Inflammatory macrophage treated with lipopolysaccharide for 1 hour (primary cell): ENCODE measurements at regions not wholly inside any gene's neighbourhood (a gene's known extent, or its start where the extent isn't known, plus 50 kb on each side); places are given as distances from the start of the nearest gene placed in this dataset.
"Not testable (repeated sequence)": the region's sequence is repeated elsewhere in the genome, so short reads cannot be mapped to it uniquely, and the experiment has no call there.

Source experiments
- DNase-seq, 2 donors: peaks; one replicate each; pipeline ENCODE4 v3.0.0-alpha.2; 2020 to 2022

DNA sequence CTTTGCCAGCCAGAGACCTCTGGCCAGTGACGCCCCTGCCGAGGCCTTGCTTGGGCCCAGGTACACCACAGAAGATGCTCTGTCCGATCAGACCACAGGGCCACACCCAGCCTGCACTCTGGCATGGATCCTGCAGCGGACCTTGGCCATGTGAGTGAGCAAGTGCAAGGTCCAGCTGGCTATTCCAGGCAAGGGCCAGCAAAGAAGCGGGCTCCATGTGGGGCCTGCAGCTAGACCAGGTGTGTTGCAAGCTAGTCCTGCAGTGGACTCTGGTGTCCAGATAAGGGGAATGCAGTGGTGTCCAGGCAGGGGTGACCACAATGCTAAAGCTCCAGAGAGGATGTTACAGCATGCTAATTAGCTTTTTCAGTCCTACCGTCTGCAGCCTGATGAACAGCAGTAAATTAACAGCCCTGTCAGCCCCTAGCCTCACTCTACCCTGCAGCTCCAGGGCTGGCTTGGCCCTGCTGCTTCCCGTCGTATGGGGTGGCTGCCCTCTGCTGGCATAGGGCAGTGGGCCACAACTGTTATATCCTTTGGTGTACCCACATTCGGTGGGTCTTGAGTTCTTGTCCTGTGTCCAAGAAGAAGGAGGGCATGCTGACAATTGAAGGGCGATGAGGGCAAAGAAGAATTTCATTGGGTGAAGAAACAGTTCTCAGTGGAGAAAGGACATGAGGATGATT is 284.5 kb upstream of the POU5F2 start:
- DNase-seq, result no peak

DNA sequence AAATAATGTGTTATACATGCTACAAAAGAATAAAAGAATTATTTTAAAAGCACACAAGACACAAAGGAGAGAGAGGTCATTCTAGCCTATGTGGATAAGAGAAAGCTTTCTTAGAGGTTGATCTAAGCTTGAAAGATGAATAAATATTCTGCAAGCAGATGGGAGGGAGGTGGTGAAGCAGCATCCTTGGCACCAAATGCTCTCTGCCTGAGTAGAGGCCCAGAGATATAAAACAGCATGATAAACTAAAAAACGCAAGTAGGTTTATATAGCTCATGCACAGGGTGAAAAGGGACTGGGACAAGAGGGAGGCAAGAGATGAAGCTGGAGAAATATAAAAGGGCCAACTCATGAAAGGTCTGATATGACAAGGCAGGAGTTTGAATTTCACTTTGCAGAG is 283.2 kb upstream of the POU5F2 start:
- no peak for DNase-seq

- DNase-seq, result no peak
Observed at GRCh38 chr5:94024101-94024500, 282.7 kb upstream of the POU5F2 start.

DNA sequence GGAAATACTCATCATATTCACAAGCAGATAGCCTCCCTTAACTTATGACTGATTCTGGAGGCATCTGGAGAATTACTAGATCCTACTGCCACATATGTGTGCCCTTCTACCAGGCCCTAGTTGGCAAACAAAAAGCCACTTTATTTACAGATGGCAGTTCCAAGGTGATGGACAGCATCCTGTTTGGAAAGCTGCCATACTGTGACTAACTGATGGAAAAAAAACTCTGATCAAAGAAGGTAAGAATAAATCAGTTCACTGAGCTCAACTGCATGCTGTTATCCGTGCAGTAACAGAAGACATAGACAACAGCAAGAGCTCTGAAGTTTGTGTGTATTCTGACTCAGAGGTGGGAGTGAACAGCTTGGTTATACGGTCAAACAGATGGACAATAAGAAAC is 279.8 kb upstream of the POU5F2 start:
- no peak for DNase-seq

DNA sequence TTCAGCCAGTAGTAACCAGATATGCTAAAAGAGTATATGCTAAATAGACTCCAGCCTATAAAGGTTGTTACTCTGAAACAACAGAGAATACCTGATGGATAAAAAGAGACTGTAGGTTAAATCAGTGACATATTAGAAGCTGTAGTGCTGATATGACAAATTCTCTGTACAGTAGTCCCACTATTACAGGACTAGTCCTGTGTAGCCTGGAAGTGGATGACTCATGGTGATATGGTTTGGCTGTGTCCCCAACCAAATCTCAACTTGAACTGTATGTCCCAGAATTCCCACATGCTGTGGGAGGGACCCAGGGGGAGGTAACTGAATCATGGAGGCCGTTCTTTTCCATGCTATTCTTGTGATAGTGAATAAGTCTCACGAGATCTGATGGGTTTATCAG is 276.2 kb upstream of the POU5F2 start:
- no peak for DNase-seq

- DNase-seq, result no peak
Observed at GRCh38 chr5:94010814-94011213, 269.4 kb upstream of the POU5F2 start.

GRCh38 chr5:94009161-94009560 is 267.8 kb upstream of the POU5F2 start:
- no peak for DNase-seq

- DNase-seq, result no peak
Observed at GRCh38 chr5:93998951-93999455, 257.6 kb upstream of the POU5F2 start.

- no peak for DNase-seq
Observed at GRCh38 chr5:93997562-93997961, 256.2 kb upstream of the POU5F2 start.

DNA sequence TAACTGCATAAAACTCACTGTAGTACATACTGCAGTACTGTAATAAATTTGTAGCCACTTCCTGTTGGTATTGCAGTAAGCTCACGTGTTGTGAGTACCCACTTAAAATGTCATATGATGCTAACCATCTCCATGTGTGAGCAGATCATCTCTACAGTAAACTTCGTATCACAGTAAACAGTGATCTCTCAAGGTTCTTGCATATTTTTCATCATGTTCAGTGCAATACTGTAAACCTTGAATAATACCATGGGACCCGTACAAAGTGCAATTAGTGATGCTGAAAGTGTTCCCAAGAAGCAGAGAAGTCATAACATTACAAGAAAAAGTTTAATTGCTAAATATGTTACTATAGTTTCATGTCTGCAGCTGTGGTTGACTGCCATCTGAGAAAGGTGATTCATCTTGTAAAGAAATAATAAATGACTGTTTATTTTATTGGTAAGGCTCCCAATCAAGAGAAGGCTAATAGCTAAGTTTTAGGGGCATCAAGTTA is 253.8 kb upstream of the POU5F2 start:
- peak in 1 of 2 donors; percentile 10 for DNase-seq

- no peak for DNase-seq
Observed at GRCh38 chr5:93993161-93993560, 251.8 kb upstream of the POU5F2 start.

GRCh38 chr5:93990504-93991070 is 249.2 kb upstream of the POU5F2 start:
- peak; percentile 3 to 16 for DNase-seq

DNA sequence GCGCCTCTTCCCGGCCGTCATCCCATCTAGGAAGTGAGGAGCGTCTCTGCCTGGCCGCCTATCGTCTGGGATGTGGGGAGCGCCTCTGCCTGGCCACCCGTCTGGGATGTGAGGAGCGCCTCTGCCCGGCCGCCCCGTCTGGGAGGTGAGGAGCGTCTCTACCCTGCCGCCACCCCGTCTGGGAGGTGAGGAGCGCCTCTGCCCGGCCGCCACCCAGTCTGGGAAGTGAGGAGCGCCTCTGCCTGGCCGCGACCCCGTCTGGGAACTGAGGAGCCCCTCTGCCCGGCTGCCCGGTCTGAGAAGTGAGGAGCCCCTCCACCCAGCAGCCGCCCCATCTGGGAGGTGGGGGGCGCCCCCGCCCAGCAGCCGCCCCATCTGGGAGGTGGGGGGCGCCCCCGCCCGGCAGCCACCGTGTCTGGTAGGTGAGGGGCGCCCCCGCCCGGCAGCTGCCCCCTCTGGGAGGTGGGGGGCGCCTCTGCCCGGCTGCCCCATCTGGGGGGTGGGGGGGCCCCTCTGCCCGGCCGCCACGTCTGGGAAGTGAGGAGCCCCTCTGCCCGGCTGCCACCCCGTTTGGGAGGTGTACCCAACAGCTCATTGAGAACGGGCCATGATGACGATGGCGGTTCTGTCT is 244.7 kb upstream of the POU5F2 start:
- DNase-seq, result not testable (repeated sequence)

DNA sequence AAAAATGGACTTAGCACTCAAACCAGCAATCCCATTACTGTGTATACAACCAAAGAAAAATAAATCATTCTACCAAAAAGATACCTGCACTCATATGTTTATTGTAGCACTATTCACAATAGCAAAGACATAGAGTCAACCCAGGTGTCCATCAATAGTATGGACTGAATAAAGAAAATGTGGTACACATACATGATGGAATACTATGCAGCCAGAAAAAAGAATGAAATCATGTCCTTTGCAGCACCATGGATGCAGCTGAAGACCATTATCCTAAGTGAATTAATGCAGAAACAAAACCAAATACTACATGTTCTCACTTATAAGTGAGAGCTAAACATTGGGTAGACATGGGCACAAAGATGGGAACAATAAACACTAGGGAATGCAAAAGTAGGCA is 236.8 kb upstream of the POU5F2 start:
- no peak for DNase-seq

DNA sequence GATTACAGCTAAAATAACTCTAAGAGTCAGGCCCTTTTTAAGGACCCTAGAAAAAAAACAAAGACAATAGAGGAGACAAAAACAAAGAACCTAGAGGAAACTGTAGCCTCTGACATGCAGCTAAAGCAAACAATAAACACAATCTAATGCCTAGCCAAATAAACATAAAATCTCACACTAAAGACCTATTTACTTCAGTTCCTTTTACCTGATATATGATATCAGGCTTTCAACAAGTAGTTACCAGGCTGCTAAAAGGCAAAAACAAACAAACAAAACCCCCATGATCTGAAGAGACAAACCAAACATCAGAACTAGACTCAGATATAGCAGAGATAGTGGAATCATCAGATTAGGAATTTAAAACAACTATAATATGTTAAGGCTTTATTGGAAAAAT is 226.5 kb upstream of the POU5F2 start:
- no peak for DNase-seq

DNA sequence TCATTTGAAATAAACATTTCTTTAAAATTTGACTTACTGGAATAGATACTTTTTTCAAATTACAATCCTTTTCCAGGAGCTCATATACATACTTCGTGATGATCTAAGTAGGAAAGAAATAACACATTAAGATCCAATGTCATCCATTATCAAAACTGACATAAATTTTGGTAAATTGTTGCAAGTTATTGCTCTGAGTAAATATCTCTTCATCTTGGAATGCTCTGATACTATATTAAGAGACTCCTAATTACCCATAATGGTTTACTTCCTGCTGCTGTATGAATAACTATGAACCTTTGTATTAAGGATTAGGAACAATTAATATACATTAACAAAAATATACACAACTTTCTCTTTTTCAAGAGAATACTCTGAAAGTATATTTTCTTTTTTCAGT is 223.0 kb upstream of the POU5F2 start:
- DNase-seq, result no peak

DNA sequence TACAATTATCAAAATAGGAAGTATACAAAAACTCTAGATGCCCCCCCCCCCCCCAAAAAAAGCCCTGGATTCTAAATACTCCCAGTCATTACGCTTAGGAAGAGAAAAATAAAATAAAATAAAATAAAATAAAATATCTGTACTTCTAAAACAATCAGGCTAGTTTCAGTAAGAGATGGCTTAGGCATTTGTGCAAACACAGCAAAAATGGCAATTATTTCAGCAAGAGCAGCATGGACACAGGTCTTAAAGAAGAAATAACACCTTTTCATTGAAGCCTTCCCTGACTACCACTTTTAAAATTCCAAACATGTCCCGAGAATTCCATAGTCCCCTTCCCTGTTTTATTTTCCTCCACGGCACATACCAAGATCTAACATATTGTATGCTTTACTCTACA is 218.6 kb upstream of the POU5F2 start:
- DNase-seq, result no peak

DNA sequence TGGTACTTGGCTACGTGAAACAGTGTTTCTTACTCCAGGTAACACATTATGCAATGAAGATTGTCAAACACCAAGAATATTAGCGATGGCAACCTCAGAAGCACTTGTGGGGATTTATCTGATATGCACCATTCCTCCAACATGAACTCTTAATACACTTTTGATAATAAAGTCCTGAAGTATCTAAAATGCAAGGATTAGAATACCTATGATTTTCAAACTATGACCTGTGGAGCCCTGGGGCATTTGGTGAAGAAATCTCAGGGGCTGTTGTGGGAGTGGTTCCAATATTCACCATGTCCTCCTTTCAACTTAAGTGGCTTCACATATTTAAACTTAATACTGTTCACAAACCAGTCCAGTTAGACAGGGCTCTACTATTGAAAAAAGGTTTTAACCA is 214.6 kb upstream of the POU5F2 start:
- DNase-seq, result no peak

- no peak for DNase-seq
Observed at GRCh38 chr5:93954421-93955069, 213.1 kb upstream of the POU5F2 start.

DNA sequence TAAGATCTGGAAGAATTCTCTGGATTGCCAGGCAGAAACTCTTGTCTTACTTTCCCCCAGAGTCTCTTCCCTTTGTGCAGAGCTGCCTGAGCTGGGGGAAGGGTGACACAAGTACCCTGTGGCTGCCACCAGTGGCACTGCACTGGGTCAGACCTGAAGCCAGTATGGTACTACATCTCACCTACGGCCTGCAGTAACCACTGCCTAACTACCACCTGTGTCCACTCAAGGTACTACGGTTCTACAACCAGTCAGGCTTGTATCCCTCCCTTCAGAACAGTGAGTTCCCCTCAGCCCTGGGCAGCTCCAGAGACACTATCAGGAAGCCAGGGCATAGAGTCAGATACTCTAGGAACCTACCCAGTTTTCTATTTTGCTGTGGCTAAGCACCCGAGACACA is 212.0 kb upstream of the POU5F2 start:
- DNase-seq, result no peak

DNA sequence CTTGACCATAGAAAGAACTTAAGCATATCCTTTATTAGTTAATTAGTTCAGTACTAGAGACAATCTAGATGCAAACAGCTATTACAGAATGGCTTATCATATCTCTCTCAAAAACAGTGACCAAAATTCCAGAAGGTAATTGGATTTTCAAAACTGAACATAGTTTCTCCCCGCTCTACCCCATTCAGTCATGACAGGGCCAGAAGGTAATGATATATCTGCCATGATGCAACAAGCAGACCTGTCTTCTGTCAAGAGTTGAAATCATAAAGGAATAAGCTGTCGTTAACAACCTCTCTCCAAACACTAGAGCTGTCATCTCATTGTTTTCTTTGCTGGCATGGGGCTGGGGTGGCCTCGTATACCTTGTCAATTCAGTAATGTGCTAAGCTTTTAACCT is 200.5 kb upstream of the POU5F2 start:
- DNase-seq, result no peak

DNA sequence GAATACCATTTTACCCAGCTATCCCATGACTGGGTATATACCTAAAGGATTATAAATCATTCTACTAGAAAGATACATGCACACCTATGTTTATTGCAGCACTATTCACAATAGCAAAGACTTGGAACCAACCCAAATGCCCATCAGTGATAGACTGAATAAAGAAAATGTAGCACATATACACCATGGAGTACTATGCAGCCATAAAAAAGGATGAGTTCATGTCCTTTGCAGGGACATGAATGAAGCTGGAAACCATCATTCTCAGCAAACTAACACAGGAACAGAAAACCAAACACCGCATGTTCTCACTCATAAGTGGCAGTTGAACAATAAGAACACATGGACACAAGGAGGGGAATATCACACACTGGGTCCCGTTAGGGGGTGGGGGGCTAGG is 191.9 kb upstream of the POU5F2 start:
- DNase-seq, result not testable (repeated sequence)

DNA sequence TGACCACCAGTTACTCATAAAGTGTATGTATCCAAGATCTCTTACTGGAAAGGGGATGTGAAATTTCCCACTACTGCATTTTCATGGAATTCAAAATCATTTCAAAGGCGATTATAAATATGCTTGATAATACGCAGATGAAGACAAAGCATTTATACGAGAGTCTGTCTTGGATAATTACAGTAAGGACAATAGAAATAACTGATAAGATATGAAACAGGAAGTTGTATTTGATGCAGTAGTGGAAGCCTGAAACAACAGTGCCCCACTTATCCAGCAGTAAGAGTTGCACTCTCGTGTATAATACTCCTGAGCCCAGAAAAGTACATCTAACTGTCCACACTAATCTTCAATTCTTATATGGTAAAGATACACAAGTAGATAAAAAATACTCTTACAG is 188.7 kb upstream of the POU5F2 start:
- DNase-seq, result no peak

DNA sequence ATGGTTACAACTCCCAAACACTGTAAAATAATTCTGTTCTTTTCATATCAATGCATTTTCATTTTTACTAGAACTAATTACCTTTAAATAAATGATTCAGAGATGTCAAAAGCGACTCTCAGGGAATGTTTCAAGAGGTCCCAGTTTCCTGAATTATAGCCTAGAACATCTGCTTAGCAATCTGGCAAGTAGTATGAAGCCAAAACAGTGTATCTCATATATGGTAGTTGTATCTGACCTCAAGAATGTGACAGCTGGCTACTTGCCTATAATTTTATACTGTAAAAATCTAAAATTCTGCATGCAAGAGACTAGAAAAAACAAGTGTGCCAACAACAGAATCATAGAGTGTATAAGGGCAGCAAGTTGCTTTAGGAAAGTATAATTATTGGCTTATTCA is 187.7 kb upstream of the POU5F2 start:
- DNase-seq, result no peak
